ENCODE measurements at regions not wholly inside any gene's neighbourhood (a gene's known extent, or its start where the extent isn't known, plus 50 kb on each side); places are given as distances from the start of the nearest gene placed in this dataset.

DNA sequence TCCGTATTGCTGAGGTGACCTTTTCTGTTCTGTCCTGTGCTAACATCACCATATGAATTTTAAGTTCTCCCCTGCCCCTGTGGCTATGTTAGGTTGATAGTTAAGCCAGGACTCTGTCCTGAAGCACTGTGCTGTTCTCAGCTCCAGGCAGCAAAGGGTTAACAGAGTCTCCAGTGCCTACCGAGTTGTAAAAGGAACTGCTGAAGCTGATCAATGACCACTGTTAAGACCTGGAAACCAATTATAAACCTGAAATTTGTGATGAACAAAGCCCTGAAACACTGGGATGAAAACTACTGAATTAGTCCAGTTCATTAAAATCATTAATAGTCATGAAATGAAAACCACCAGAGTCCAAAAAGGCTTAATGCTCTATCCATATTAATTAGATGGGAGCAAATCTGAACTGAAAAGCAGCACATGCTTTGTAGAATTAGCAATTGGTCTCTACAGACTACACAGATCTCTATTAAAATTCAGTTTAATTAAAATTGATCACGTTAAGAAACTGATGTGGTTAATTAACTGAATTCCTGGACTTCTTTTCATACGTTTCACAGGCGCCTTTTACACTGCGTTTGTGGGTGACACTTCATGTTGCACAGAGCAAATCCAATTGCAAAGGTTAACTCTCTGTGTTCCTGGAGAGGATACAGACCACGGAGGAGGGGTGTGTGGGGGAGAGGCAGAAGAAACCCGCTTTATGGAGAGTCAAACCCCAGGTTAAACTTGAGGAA, 188.5 kb upstream of the MPPED2 start:
- H3K36me3 Mint-ChIP-seq (ENCODE audit: low read depth), result no peaks in the 10 kb centered on the region
- POLR2A ChIA-PET, result no interaction called here
- intact Hi-C loops (cut with micrococcal nuclease), result no loop called here
- H3K4me1 Mint-ChIP-seq (ENCODE audit: low read depth), result no peaks in the 10 kb centered on the region
- ATAC-seq (no peak), DNase-seq (no peak)
- no peak overlapping the region for H3K4me3 Mint-ChIP-seq
- no peaks in the 10 kb centered on the region for H3K9me3 Mint-ChIP-seq
- TF ChIP-seq CTCF (IDR thresholded peaks at IDR 0.05), result no peak
- H3K27me3 Mint-ChIP-seq, result no peaks in the 10 kb centered on the region
- H3K27ac Mint-ChIP-seq, result no peak overlapping the region
- CTCF ChIA-PET, result no interaction called here

GRCh38 chr11:30772908-30773307, 186.8 kb upstream of the MPPED2 start:
- Mint-ChIP-seq H3K4me3 (no peak overlapping the region), H3K27ac (no peak overlapping the region), H3K9me3 (no peaks in the 10 kb centered on the region), H3K4me1 (ENCODE audit: low read depth) (no peaks in the 10 kb centered on the region), H3K27me3 (no peaks in the 10 kb centered on the region), H3K36me3 (ENCODE audit: low read depth) (no peaks in the 10 kb centered on the region)
- POLR2A ChIA-PET, result no interaction called here
- intact Hi-C loops (cut with micrococcal nuclease), result no loop called here
- DNase-seq (no peak), ATAC-seq (no peak)
- CTCF ChIA-PET, result no interaction called here
- no peak for TF ChIP-seq CTCF (IDR thresholded peaks at IDR 0.05)

DNA sequence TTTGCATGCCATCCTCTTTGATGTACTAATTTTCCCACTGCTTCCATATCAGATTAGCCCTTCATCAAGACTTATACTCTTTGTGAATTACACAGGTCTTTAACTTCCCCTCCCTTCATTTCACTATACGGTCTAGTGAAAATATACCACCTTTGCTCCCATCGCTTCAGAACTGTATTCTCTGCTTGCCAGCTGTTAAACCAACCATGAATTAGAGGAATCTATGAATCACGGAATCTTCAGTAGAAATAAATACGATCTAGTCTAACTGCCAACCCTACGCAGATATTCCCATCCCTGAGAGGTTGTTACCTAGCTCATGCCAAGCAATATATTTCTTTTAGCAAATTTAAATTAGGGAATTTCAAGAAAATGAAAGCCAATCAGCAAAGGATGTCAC, 177.8 kb upstream of the MPPED2 start:
- Mint-ChIP-seq H3K9me3 (no peaks in the 10 kb centered on the region), H3K36me3 (ENCODE audit: low read depth) (no peaks in the 10 kb centered on the region), H3K4me3 (no peak overlapping the region), H3K27me3 (no peaks in the 10 kb centered on the region), H3K4me1 (ENCODE audit: low read depth) (no peaks in the 10 kb centered on the region), H3K27ac (no peak overlapping the region)
- ChIA-PET CTCF (no interaction called here), POLR2A (no interaction called here)
- intact Hi-C loops (cut with micrococcal nuclease), result no loop called here
- TF ChIP-seq CTCF (IDR thresholded peaks at IDR 0.05), result no peak
- ATAC-seq (no peak), DNase-seq (no peak)

DNA sequence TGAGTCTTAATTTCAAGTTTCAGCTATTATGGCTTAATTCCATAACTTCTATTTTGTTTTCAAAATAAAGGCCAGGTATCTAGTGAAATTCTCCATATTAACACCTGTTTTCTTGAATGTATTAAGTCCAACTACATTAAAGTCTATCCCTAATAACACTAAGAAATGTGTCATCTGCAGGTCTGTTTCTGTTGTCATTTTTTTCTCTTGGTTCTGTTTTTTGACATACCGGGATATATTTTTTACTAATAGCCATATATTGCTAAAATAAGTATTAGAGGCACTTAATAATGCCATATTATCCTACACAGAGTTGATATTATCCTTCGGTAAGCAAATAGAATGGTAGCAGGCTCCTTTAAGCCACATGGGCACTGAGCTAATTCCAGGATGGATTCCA, 176.0 kb upstream of the MPPED2 start:
- no peaks in the 10 kb centered on the region for H3K4me1 Mint-ChIP-seq (ENCODE audit: low read depth)
- no peak for DNase-seq
- no peak for ATAC-seq
- no peaks in the 10 kb centered on the region for H3K36me3 Mint-ChIP-seq (ENCODE audit: low read depth)
- no peak for TF ChIP-seq CTCF (IDR thresholded peaks at IDR 0.05)
- ChIA-PET POLR2A (no interaction called here), CTCF (no interaction called here)
- no peaks in the 10 kb centered on the region for H3K9me3 Mint-ChIP-seq
- no peaks in the 10 kb centered on the region for H3K27me3 Mint-ChIP-seq
- H3K4me3 Mint-ChIP-seq, result no peak overlapping the region
- intact Hi-C loops (cut with micrococcal nuclease), result no loop called here
- H3K27ac Mint-ChIP-seq, result no peak overlapping the region

DNA sequence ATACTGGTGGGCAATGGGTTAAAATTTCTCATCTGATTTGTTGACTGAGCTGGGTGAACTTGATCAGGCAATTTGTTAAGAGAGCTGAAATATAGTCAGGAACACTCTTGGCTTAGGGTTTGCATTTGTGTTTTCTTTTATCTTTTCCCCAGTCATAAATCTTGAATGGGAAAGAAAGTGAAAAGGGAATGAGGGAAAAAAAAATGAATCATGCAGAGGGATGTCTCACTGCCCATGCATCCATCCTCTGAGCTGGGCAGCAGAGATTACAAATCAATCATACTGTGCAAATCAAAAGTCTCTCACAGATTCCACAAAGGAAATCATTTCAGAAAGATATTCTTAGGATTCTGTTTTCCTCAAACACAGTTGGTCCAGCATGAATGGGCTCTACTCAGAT, 174.2 kb upstream of the MPPED2 start:
- H3K36me3 Mint-ChIP-seq (ENCODE audit: low read depth), result no peaks in the 10 kb centered on the region
- ChIA-PET CTCF (no interaction called here), POLR2A (no interaction called here)
- H3K27me3 Mint-ChIP-seq, result no peaks in the 10 kb centered on the region
- no peaks in the 10 kb centered on the region for H3K9me3 Mint-ChIP-seq
- no peak overlapping the region for H3K4me3 Mint-ChIP-seq
- DNase-seq (no peak), ATAC-seq (no peak)
- intact Hi-C loops (cut with micrococcal nuclease), result no loop called here
- H3K27ac Mint-ChIP-seq, result no peak overlapping the region
- no peak for TF ChIP-seq CTCF (IDR thresholded peaks at IDR 0.05)
- H3K4me1 Mint-ChIP-seq (ENCODE audit: low read depth), result no peaks in the 10 kb centered on the region

Data from activated CD8-positive, alpha-beta T cell treated with anti-CD3 and anti-CD28 coated beads for 36 hours (primary cell).